DND-41 (cell line): ENCODE measurements at regions not wholly inside any gene's neighbourhood (a gene's known extent, or its start where the extent isn't known, plus 50 kb on each side); places are given as distances from the start of the nearest gene placed in this dataset.

Source experiments
- ATAC-seq: fragments of 200-7000 bp; cut with Tn5 transposase; 3 replicates; pipeline ENCODE4 v1.9.1; 2021; ENCODE audit warnings: low read depth; ENCODE audit not compliant: insufficient read depth
- DNase-seq: peaks from one replicate; pipeline ENCODE4 v3.0.0-alpha.2; 2020
- H2AFZ ChIP-seq: 2 replicates; pipeline ENCODE4 v1.6.0; 2012; ENCODE audit warnings: low read depth, low read length
- H3K27ac ChIP-seq: 2 replicates; pipeline ENCODE4 v1.5.1; 2012; ENCODE audit warnings: low read length, inconsistent platforms
- H3K27me3 ChIP-seq: fragments of 200-600 bp; sonication (generic); 2 replicates; pipeline ENCODE4 v1.6.0; 2012; ENCODE audit warnings: low read length, mild to moderate bottlenecking, inconsistent platforms; ENCODE audit not compliant: insufficient read depth, poor library complexity
- H3K36me3 ChIP-seq: 2 replicates; pipeline ENCODE4 v1.5.1; 2012; ENCODE audit warnings: low read length, inconsistent platforms; ENCODE audit not compliant: insufficient read depth
- H3K4me1 ChIP-seq: 2 replicates; pipeline ENCODE4 v1.5.1; 2012; ENCODE audit warnings: mild to moderate bottlenecking, low read length; ENCODE audit not compliant: insufficient read depth
- H3K4me2 ChIP-seq: 2 replicates; pipeline ENCODE4 v1.6.0; 2012; ENCODE audit warnings: mild to moderate bottlenecking, moderate library complexity, low read length, inconsistent platforms; ENCODE audit not compliant: insufficient read depth
- H3K4me3 ChIP-seq, 2 experiments: fragments of 200-600 bp in 1 of 2; shearing (Covaris generic) in 1 of 2; 2 replicates each; pipeline ENCODE4 v1.5.1; 2012 to 2016; ENCODE audit warnings: inconsistent platforms in 2 of 2, low read length in 2 of 2, mild to moderate bottlenecking in 2 of 2, low read depth in 1 of 2, moderate library complexity in 1 of 2
- H3K79me2 ChIP-seq: 2 replicates; pipeline ENCODE4 v1.6.0; 2012; ENCODE audit warnings: low read length, inconsistent platforms; ENCODE audit not compliant: insufficient read depth
- H3K9ac ChIP-seq: 2 replicates; pipeline ENCODE4 v1.6.0; 2012; ENCODE audit warnings: low read depth, mild to moderate bottlenecking, inconsistent platforms, low read length, moderate library complexity
- H3K9me3 ChIP-seq: 2 replicates; pipeline ENCODE4 v1.5.1; 2012; ENCODE audit warnings: low read length, moderate library complexity, mild to moderate bottlenecking, inconsistent platforms; ENCODE audit not compliant: insufficient read depth, severe bottlenecking
- H4K20me1 ChIP-seq: 2 replicates; pipeline ENCODE4 v1.6.0; 2012; ENCODE audit warnings: low read length; ENCODE audit not compliant: insufficient read depth
- CTCF ChIP-seq: IDR thresholded peaks from 2 replicates; pipeline ENCODE4 v1.5.1; 2012; ENCODE audit warnings: borderline replicate concordance, low read length, moderate library complexity, mild to moderate bottlenecking; ENCODE audit not compliant: poor library complexity, severe bottlenecking; ENCODE audit errors: extremely low read depth
- EZH2 ChIP-seq: IDR thresholded peaks from 3 replicates; pipeline ENCODE4 v1.6.1; 2012; ENCODE audit warnings: borderline replicate concordance, low read depth, mild to moderate bottlenecking, moderate library complexity, low read length, inconsistent platforms; ENCODE audit not compliant: severe bottlenecking

GRCh38 chr1:224506141-224506814 lies 71.7 kb upstream of the WDR26 start:
- no peak overlapping the region for H3K4me2 ChIP-seq
- no peaks in the 10 kb centered on the region for H3K27me3 ChIP-seq
- DNase-seq: no peak
- H2AFZ ChIP-seq: no peak overlapping the region
- peaks cover 59% of the 10 kb centered on the region for H3K4me1 ChIP-seq
- H3K4me3 ChIP-seq: no peak overlapping the region
- ATAC-seq: no peak
- no peaks in the 10 kb centered on the region for H3K79me2 ChIP-seq
- no peak overlapping the region for H3K9ac ChIP-seq
- H3K27ac ChIP-seq: no peak overlapping the region; the same call in 1 of the 2 replicates
- no peaks in the 10 kb centered on the region for H3K9me3 ChIP-seq
- no peaks in the 10 kb centered on the region for H3K36me3 ChIP-seq
- TF ChIP-seq CTCF (no peak), EZH2 (no peak)
- no peaks in the 10 kb centered on the region for H4K20me1 ChIP-seq

- H3K9me3 ChIP-seq: no peaks in the 10 kb centered on the region
- no peaks in the 10 kb centered on the region for H3K27me3 ChIP-seq
- H3K4me2 ChIP-seq: no peak overlapping the region
- no peak for ATAC-seq
- no peak for TF ChIP-seq EZH2
- TF ChIP-seq CTCF: no peak
- H3K4me3 ChIP-seq: no peak overlapping the region
- H3K4me1 ChIP-seq: peaks cover 51% of the 10 kb centered on the region
- H3K9ac ChIP-seq: no peak overlapping the region
- no peak overlapping the region for H2AFZ ChIP-seq
- DNase-seq: no peak
- no peaks in the 10 kb centered on the region for H4K20me1 ChIP-seq
- no peaks in the 10 kb centered on the region for H3K36me3 ChIP-seq
- H3K79me2 ChIP-seq: no peaks in the 10 kb centered on the region
- no peak overlapping the region for H3K27ac ChIP-seq
Measured at GRCh38 chr1:224507771-224508523, 73.3 kb upstream of the WDR26 start.

- H3K36me3 ChIP-seq: no peaks in the 10 kb centered on the region
- DNase-seq (no peak), ATAC-seq (no peak)
- no peaks in the 10 kb centered on the region for H3K79me2 ChIP-seq
- no peak overlapping the region for H2AFZ ChIP-seq
- H3K4me2 ChIP-seq: no peak overlapping the region
- no peak for TF ChIP-seq EZH2
- TF ChIP-seq CTCF: no peak
- H4K20me1 ChIP-seq: no peaks in the 10 kb centered on the region
- H3K4me3 ChIP-seq: no peak overlapping the region
- H3K9ac ChIP-seq: no peak overlapping the region
- peaks cover 42% of the 10 kb centered on the region for H3K4me1 ChIP-seq
- no peaks in the 10 kb centered on the region for H3K9me3 ChIP-seq
- no peaks in the 10 kb centered on the region for H3K27me3 ChIP-seq
- H3K27ac ChIP-seq: peak overlapping the region; percentile 53
Measured at GRCh38 chr1:224509907-224510306, 75.3 kb upstream of the WDR26 start.
